ENCODE measurements at regions not wholly inside any gene's neighbourhood (a gene's known extent, or its start where the extent isn't known, plus 50 kb on each side); places are given as distances from the start of the nearest gene placed in this dataset.

DNA sequence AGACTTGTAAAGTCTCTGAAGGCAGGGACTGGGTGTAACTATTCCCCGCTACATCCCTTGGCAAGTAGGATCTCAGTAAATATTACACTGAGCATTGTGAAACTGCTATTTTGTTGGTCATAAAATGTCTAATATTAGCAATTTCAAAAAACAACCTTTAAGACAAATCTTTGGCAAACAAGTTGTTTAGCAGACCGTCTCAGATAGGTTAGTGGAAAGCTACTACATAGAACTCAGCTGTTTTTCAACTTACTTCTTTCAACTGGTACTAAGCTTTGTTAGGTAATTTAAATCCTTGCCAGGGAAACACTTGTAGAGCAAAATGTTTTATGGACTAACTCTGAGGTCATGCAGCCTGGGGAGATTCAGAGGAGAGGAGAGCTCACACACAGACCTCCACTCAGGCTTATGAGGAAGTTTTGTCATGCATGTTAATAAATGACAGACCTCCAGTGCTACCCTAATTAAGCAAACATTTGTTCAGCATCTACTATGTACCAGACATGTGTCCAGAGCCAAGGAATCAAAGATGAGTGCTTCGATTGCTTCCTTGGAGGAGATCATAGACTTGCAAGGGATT, 61.6 kb upstream of the STAC start:
- TF ChIP-seq CTCF (IDR thresholded peaks at IDR 0.05; ENCODE audit: extremely low read depth, insufficient read depth, missing control alignments) = no peak
- DNase-seq (ENCODE audit: low spot score) = no peak
- in situ Hi-C loops (cut with MboI; ENCODE audit: low pct_unique_long_range_greater_than_20kb, low sequenced_read_pairs, unreplicated experiment) = no loop called here

DNA sequence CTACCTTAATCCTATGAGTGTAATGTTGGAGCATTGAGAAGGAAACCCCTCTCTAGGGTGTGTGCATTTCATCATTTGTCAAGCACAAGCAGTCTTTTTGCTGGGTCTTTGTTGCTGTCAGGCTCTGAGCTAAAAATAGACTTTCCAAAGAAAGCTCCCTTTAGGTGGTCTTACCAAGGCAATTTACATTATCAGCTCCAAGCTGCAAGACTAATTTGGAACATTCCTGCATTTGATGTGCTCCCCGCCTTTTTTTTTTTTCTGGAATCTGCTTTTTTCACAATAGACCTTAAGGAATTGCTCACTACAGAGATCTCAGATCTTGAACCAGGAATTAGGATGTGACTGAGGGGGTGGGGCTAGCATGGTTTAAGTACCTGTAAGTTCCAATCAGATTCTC, 60.6 kb upstream of the STAC start:
- DNase-seq (ENCODE audit: low spot score) = no peak
- in situ Hi-C loops (cut with MboI; ENCODE audit: low pct_unique_long_range_greater_than_20kb, low sequenced_read_pairs, unreplicated experiment) = no loop called here
- no peak for TF ChIP-seq CTCF (IDR thresholded peaks at IDR 0.05; ENCODE audit: extremely low read depth, insufficient read depth, missing control alignments)
